ENCODE measurements at regions not wholly inside any gene's neighbourhood (a gene's known extent, or its start where the extent isn't known, plus 50 kb on each side); places are given as distances from the start of the nearest gene placed in this dataset.

DNA sequence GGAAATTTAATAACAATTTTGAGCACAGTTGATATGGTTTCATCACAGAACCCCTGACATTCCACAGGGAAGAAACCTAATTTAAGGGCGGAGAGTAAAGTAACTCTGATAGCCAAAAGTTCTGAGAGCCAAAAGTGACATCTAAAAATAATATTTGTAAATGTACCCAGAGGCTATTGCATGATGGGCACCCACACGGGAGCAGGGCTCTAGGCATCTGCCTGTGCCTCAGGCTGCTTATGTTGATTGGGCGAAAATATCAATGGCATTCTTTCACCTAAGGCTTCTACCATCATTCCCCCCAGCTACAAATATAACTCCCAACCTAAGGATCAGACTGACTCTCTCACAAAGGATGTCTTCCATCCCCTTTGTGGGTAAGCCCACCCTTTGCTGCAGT is 54.1 kb upstream of the PTPRM start:
- Histone ChIP-seq H3K9me3 (ENCODE audit: low read length) (no peaks in the 10 kb centered on the region), H3K27ac (ENCODE audit: extremely low read length, insufficient read depth, low read length) (no peak overlapping the region), H3K4me1 (ENCODE audit: insufficient read depth, low read length) (no peaks in the 10 kb centered on the region), H3K4me3 (replicated peaks in 1 of 3; ENCODE audit: insufficient read depth in 1 of 3, low read depth in 2 of 3, low read length in 3 of 3) (no peak overlapping the region), H4K20me1 (ENCODE audit: insufficient read depth, low read length) (no peaks in the 10 kb centered on the region), H2AFZ (ENCODE audit: low read length) (no peak overlapping the region), H3K4me2 (ENCODE audit: low read depth, low read length) (no peak overlapping the region), H3K79me2 (ENCODE audit: insufficient read depth, low read length) (no peaks in the 10 kb centered on the region), H3K36me3 (replicated peaks in 1 of 2; ENCODE audit: control insufficient read depth in 1 of 2, insufficient read depth in 2 of 2, low read length in 2 of 2) (no peaks in the 10 kb centered on the region), H3K9ac (ENCODE audit: insufficient read depth, low read depth, low read length) (no peak overlapping the region), H3K27me3 (ENCODE audit: control insufficient read depth in 1 of 2, insufficient read depth in 2 of 2, low read length in 2 of 2) (peaks cover 1 to 11% of the 10 kb centered on the region in 2 experiments; a peak in 2 of 5 replicates)
- FAIRE-seq: no peak
- 35% methylated on average over 2 of the region's 3 CpGs for WGBS (ENCODE audit: low lambda C conversion rate)
- CTCF ChIA-PET (ENCODE audit: low intra/inter-chr PET ratio, low total read pairs): no interaction called here
- POLR2A ChIA-PET: no interaction called here
- no TSS peak for BruUV-seq (replicated peaks)
- ATAC-seq: no peak
- DNase-seq (ENCODE audit: low spot score): no peak
- in situ Hi-C loops (cut with HindIII; ENCODE audit: extremely low pct_ligation_motif_present, low pct_unique_long_range_greater_than_20kb): no loop called here
- intact Hi-C loops (cut with micrococcal nuclease; ENCODE audit: unreplicated experiment): no loop called here
- no peak for TF ChIP-seq ZNF614 (CRISPR knock-in tag; IDR thresholded peaks at IDR 0.05; ENCODE audit: borderline replicate concordance)
- TF ChIP-seq, protein P1, sequence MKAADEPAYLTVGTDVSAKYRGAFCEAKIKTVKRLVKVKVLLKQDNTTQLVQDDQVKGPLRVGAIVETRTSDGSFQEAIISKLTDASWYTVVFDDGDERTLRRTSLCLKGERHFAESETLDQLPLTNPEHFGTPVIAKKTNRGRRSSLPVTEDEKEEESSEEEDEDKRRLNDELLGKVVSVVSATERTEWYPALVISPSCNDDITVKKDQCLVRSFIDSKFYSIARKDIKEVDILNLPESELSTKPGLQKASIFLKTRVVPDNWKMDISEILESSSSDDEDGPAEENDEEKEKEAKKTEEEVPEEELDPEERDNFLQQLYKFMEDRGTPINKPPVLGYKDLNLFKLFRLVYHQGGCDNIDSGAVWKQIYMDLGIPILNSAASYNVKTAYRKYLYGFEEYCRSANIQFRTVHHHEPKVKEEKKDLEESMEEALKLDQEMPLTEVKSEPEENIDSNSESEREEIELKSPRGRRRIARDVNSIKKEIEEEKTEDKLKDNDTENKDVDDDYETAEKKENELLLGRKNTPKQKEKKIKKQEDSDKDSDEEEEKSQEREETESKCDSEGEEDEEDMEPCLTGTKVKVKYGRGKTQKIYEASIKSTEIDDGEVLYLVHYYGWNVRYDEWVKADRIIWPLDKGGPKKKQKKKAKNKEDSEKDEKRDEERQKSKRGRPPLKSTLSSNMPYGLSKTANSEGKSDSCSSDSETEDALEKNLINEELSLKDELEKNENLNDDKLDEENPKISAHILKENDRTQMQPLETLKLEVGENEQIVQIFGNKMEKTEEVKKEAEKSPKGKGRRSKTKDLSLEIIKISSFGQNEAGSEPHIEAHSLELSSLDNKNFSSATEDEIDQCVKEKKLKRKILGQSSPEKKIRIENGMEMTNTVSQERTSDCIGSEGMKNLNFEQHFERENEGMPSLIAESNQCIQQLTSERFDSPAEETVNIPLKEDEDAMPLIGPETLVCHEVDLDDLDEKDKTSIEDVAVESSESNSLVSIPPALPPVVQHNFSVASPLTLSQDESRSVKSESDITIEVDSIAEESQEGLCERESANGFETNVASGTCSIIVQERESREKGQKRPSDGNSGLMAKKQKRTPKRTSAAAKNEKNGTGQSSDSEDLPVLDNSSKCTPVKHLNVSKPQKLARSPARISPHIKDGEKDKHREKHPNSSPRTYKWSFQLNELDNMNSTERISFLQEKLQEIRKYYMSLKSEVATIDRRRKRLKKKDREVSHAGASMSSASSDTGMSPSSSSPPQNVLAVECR (CRISPR knock-in tag; IDR thresholded peaks at IDR 0.05; ENCODE audit: borderline replicate concordance): no peak
- TF ChIP-seq ZNF83 (CRISPR knock-in tag; IDR thresholded peaks at IDR 0.05; ENCODE audit: borderline replicate concordance): no peak
- TF ChIP-seq, protein P2, sequence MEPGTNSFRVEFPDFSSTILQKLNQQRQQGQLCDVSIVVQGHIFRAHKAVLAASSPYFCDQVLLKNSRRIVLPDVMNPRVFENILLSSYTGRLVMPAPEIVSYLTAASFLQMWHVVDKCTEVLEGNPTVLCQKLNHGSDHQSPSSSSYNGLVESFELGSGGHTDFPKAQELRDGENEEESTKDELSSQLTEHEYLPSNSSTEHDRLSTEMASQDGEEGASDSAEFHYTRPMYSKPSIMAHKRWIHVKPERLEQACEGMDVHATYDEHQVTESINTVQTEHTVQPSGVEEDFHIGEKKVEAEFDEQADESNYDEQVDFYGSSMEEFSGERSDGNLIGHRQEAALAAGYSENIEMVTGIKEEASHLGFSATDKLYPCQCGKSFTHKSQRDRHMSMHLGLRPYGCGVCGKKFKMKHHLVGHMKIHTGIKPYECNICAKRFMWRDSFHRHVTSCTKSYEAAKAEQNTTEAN (CRISPR knock-in tag; conservative IDR thresholded peaks at IDR 0.05): no peak
- TF ChIP-seq ZNF264 (CRISPR knock-in tag; IDR thresholded peaks at IDR 0.05): no peak
- TF ChIP-seq ZNF101 (CRISPR knock-in tag; IDR thresholded peaks at IDR 0.05; ENCODE audit: borderline replicate concordance, low read depth): no peak
- TF ChIP-seq, protein P3, sequence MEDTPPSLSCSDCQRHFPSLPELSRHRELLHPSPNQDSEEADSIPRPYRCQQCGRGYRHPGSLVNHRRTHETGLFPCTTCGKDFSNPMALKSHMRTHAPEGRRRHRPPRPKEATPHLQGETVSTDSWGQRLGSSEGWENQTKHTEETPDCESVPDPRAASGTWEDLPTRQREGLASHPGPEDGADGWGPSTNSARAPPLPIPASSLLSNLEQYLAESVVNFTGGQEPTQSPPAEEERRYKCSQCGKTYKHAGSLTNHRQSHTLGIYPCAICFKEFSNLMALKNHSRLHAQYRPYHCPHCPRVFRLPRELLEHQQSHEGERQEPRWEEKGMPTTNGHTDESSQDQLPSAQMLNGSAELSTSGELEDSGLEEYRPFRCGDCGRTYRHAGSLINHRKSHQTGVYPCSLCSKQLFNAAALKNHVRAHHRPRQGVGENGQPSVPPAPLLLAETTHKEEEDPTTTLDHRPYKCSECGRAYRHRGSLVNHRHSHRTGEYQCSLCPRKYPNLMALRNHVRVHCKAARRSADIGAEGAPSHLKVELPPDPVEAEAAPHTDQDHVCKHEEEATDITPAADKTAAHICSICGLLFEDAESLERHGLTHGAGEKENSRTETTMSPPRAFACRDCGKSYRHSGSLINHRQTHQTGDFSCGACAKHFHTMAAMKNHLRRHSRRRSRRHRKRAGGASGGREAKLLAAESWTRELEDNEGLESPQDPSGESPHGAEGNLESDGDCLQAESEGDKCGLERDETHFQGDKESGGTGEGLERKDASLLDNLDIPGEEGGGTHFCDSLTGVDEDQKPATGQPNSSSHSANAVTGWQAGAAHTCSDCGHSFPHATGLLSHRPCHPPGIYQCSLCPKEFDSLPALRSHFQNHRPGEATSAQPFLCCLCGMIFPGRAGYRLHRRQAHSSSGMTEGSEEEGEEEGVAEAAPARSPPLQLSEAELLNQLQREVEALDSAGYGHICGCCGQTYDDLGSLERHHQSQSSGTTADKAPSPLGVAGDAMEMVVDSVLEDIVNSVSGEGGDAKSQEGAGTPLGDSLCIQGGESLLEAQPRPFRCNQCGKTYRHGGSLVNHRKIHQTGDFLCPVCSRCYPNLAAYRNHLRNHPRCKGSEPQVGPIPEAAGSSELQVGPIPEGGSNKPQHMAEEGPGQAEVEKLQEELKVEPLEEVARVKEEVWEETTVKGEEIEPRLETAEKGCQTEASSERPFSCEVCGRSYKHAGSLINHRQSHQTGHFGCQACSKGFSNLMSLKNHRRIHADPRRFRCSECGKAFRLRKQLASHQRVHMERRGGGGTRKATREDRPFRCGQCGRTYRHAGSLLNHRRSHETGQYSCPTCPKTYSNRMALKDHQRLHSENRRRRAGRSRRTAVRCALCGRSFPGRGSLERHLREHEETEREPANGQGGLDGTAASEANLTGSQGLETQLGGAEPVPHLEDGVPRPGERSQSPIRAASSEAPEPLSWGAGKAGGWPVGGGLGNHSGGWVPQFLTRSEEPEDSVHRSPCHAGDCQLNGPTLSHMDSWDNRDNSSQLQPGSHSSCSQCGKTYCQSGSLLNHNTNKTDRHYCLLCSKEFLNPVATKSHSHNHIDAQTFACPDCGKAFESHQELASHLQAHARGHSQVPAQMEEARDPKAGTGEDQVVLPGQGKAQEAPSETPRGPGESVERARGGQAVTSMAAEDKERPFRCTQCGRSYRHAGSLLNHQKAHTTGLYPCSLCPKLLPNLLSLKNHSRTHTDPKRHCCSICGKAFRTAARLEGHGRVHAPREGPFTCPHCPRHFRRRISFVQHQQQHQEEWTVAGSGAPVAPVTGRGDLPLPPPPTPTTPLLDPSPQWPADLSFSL (CRISPR knock-in tag; IDR thresholded peaks at IDR 0.05): no peak
- no peak for TF ChIP-seq ZNF160 (CRISPR knock-in tag; IDR thresholded peaks at IDR 0.05)
- TF ChIP-seq, protein P4, sequence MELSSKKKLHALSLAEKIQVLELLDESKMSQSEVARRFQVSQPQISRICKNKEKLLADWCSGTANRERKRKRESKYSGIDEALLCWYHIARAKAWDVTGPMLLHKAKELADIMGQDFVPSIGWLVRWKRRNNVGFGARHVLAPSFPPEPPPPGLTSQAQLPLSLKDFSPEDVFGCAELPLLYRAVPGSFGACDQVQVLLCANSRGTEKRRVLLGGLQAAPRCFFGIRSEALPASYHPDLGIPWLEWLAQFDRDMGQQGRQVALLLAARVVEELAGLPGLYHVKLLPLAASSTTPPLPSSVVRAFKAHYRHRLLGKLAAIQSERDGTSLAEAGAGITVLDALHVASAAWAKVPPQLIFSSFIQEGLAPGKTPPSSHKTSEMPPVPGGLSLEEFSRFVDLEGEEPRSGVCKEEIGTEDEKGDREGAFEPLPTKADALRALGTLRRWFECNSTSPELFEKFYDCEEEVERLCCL (CRISPR knock-in tag; IDR thresholded peaks at IDR 0.05; ENCODE audit: borderline replicate concordance): no peak
